WTC11 (cell line): ENCODE measurements at regions not wholly inside any gene's neighbourhood (a gene's known extent, or its start where the extent isn't known, plus 50 kb on each side); places are given as distances from the start of the nearest gene placed in this dataset.

Experiments used
- ATF6 ChIP-seq: sonication (generic); formaldehyde crosslinking; IDR thresholded peaks from 2 replicates; pipeline ENCODE4 v1.8.1; 2023; ENCODE audit warnings: mild to moderate bottlenecking, missing genetic modification reagents
- MAX ChIP-seq: sonication (generic); formaldehyde crosslinking; IDR thresholded peaks from 2 replicates; pipeline ENCODE4 v1.8.0; 2022; ENCODE audit warnings: mild to moderate bottlenecking, missing genetic modification reagents
- PREB ChIP-seq: sonication (generic); formaldehyde crosslinking; IDR thresholded peaks from 2 replicates; pipeline ENCODE4 v1.8.1; 2022; ENCODE audit warnings: mild to moderate bottlenecking, missing genetic modification reagents, moderate library complexity, borderline replicate concordance
- TP53 ChIP-seq: sonication (generic); formaldehyde crosslinking; IDR thresholded peaks from 2 replicates; pipeline ENCODE4 v1.8.1; 2023; ENCODE audit warnings: mild to moderate bottlenecking, missing genetic modification reagents
- ZNF671 ChIP-seq: fragments of 250-450 bp; sonication (Bioruptor Pico); IDR thresholded peaks from 2 replicates; pipeline ENCODE4 v1.8.0; 2021; ENCODE audit warnings: mild to moderate bottlenecking

GRCh38 chr4:122047456-122048425 lies 95.9 kb upstream of the TRPC3 start:
- TF ChIP-seq TP53 (no peak), ZNF671 (CRISPR knock-in tag) (no peak), MAX (CRISPR knock-in tag) (no peak), PREB (CRISPR knock-in tag) (no peak), ATF6 (CRISPR knock-in tag) (no peak)
